ENCODE measurements at regions not wholly inside any gene's neighbourhood (a gene's known extent, or its start where the extent isn't known, plus 50 kb on each side); places are given as distances from the start of the nearest gene placed in this dataset.
"Not testable (repeated sequence)": the region's sequence is repeated elsewhere in the genome, so short reads cannot be mapped to it uniquely, and the experiment has no call there.

DNA sequence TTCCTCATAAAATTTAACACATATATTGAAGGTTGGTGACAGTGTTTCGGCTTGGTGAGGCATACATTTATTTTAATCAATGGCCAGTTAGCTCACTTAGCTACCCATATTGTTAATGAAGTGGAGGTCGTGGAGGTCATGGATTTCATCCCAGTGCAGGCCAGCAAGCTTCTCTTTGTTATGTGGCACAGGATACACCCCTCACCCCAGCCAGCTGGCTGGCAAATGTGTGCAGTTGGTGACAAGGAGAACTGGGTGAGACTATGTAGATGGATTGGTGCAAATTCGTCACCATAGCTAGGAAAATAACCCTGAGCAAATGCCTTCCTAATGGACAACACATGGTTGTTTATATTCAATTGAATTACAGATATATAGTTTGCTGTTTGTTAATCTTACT, 50.5 kb upstream of the FOXP2 start:
- DNase-seq = no peak

DNA sequence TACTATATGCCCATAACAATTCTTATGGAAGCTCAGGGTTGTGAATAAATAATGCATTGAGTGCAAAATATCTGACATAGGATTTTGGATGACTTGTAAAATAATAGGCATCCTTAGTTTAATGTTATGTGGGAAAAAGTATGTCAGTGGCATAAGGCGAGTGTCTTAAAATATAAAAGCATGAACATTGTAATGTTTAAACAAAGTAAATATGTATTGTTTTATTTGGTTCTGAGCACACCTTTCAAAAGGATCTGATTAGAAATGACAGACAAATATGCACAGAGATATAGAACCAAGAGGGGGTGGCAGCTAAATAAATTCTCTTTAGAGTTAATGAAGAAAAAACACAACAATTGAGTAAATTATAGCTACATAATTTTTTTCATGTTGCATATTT, 51.3 kb upstream of the FOXP2 start:
- no peak for DNase-seq

GRCh38 chr7:114358911-114359310, 55.7 kb upstream of the FOXP2 start:
- DNase-seq = no peak

DNA sequence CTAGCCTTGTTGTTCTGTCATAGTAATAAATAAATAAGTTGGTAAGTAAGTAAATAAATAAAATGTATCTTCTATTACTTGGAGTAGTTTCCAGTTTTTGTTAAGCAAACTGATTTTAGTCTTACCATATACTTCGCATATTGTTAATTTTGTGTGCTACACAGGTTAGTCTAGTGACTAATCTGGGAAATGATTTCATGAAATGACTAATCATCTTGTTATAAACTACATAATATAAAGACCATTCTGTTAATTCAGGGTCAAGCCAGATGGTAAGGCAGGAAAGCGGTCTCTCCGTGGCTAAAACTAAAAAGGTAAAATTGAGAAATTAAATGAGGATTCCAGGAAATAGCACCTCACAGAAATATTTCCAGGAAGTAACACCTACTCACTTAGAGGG, 58.5 kb upstream of the FOXP2 start:
- no peak for DNase-seq

DNA sequence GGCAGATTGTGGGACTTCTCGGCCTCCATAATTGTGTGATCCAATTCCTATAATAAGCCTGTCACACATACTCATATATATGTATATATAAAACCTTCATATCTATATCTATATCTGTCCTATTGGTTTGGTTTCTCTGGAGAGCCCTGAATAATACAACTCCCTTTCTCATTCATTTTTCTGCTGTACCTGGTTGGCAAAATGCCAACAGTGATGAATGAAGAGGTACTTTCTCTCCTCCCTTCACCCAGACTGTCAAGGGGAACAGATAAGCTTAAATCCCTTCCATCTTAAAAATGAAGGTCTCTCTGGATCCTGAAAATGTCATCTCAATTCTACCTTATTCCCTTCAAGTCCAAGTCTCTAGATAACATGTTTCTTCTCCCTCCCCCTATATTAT, 60.3 kb upstream of the FOXP2 start:
- no peak for DNase-seq

DNA sequence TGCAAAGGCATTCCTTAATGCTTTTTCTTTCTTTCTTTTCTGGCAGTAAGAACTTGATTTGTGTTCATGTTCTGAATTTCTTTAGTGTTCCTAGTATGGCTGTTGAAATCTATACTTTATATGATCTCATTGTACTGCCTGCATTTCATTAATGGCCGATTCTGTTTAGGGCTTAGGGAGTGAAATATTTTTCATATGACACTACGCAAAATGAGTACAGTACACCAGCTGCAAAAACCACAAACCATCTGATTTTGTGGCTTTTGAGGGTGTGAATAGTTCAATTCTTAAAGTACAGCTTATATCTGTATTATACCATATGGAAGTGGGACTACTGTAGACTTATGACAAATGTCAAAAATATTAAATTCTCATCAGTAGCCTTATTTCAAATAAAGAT, 69.1 kb upstream of the FOXP2 start:
- no peak for DNase-seq

DNA sequence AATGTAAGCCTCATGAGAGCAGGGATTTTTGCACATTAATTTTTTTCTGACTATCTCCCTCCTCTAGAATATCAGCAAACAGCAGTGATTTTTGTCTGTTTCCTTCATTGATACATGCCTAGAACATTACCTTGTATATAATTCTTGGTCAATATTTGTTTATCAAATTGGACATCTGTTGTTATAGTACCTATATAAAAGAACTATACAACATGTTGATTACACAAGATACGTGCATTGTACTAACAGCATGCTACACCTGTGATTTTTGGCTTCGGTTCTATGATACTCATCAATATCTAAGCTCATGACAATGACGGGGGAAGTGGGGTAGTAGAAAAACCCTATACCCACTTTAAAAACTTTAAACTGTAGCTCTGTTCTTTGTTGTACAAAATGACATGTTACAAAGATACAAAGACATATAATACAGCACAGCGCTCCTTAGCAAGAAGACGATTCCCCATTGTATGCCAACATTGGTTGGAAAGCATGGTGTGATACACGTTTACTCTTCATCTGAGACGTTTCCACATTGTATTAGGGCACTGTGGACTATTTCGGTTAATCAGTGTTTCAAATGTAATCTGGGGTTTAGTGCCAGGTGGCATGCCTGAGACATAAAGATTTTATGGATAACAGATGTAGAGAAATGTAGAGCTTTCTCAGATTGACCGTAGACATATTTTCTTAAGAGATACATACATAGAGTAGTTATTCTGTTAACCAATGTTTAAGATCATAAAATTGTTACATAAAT, 70.5 kb upstream of the FOXP2 start:
- DNase-seq = no peak

DNA sequence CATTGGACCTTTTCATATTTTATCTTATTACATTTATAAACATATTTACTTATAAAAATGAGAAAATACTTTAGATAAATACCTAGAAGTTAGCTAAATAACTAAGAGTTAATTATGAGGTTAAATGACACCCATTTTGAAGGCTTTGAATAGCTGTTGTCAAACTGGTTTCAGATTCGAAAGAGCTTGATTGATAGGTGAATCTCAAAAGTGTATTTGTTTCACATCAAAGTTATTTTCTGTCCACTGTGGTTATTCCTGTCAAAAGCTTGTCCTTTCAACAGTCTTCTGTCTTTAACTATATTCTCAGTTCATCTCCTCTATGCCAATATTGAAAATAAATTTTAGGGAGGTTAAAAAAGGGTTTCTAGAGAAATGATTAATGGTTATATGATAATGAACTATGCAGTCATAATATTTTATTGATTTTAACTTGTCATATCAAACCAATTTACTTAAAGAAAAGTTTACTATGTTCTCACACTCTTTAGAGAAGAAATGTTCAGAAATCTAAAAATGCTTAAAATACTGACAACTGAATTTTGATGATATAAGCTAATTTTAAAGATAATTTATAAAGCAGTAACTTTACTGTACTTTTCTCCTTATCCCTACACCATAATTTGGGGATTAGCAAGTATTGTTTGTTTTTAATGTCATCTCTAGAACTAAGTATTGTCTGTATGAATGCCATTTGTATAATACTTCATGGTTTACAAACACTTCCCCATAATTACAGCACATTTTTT, 72.0 kb upstream of the FOXP2 start:
- no peak for DNase-seq

- DNase-seq = no peak
Observed at GRCh38 chr7:114341648-114342047, 73.0 kb upstream of the FOXP2 start.

DNA sequence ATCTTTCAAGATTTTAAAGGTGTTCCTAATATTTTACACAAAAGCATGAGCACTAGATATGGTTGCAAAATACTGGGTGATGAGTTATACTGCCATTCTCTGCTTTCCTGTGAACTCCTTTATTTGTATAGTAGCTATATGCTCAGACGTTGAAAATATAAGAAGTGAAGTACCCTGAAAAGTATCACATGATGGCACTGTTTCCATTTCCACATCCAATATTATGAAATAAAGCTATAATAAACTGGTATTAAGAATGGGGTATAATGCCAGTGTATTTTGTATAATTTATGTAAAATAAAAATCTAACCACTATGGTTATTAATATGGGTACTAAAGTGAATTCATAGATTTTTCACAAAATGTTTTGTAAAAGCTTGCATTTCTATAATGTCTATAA, 79.6 kb upstream of the FOXP2 start:
- no peak for DNase-seq

GRCh38 chr7:114329458-114329857, 85.2 kb upstream of the FOXP2 start:
- DNase-seq = not testable (repeated sequence)

GRCh38 chr7:114317450-114318098, 97.0 kb upstream of the FOXP2 start:
- no peak for DNase-seq

GRCh38 chr7:114312649-114313048, 102.0 kb upstream of the FOXP2 start:
- DNase-seq = no peak

DNA sequence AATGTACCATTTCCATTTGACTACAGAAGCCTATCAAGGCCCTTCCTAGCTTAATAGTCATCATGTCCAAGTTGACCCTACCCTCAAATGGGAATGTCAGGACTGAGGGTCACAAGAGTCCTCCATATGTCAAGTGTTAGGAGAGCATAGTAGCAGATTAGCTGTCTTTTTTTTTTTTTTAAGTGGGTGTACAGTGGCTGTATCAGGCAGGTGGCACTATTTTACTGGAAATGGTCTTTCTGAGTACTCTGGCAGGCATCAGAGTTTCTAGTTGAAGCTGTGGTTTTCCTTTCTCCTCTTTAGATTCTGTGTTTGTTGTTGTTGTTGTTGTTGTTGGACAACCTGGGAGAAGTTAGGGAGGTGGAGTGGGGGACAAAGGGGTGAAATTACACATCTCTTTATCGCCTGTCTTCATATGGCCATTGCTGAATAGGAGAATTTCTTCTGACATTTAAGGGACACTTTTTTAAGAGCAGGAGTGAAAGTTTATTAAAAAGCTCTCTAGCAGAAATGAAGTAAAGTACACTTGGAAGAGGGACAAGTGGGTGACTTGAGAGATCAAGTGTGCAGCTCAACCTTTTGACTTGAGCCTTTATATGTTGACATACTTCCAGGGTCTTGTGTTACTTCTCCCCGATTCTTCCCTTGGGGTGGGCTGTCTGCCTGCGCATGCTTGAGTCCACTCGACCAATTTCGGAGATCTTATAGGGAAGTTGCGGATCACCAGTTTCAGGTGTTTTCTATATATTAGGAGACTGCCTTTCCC, 104.1 kb upstream of the FOXP2 start:
- DNase-seq = no peak

DNA sequence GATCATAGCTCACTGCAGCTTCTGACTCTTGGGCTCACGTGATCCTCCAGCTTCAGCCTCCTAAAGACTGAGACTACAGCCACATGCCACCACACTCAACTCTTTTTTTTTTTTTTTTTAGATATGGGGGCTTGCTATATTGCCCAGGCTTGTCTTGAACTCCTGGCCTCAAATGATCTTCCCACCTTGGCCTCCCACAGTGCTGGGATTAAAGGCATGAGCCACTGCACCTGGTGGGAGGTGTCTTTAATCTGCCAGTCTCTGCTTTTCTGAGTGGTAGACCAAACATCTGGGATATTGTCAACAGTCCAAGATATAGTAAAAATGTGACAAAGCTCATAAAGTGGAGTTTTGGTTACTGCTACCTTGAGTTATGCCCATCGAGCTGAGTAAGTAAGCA, 104.9 kb upstream of the FOXP2 start:
- DNase-seq = no peak

DNA sequence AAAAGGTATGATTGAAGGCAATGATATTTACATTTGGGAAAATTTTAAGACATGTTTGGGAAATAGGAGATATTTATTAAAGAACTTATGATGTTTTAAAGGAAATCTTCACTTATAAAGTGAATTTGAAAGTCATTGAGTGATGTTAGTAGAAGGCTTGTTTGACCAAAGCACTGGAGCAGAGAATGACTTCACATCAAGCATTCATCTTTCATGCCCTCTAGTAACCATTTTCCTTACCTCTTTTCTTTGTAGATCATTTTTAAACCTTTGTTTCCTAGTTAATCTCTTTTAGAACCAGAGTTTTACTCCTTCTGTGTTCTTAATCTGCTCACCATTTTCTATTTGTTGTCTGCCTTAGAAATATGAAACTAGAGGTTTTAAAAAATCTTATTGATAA, 111.3 kb upstream of the FOXP2 start:
- DNase-seq = no peak

- no peak for DNase-seq
Observed at GRCh38 chr7:114302858-114303257, 111.8 kb upstream of the FOXP2 start.

GRCh38 chr7:114298011-114298410, 116.6 kb upstream of the FOXP2 start:
- no peak for DNase-seq

DNA sequence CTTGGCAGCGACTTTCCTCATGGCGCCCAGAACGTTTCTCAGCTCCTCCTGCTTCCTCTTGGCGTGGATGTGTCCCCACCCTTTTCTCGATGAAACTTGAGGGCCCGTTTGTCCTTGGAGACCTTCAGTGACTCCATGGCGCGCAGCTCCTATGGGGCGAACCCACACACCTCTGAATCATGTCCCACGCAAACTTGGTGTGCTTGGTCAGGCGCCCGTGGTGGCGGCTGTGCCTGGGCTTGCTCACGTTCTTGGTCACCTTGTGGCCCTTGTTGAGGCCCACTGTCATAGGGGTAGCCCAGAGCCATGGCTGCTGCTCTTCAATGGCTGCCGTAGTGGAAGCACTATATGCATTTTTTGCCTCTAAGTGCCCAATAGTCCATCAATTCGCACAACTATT, 117.5 kb upstream of the FOXP2 start:
- no peak for DNase-seq

DNA sequence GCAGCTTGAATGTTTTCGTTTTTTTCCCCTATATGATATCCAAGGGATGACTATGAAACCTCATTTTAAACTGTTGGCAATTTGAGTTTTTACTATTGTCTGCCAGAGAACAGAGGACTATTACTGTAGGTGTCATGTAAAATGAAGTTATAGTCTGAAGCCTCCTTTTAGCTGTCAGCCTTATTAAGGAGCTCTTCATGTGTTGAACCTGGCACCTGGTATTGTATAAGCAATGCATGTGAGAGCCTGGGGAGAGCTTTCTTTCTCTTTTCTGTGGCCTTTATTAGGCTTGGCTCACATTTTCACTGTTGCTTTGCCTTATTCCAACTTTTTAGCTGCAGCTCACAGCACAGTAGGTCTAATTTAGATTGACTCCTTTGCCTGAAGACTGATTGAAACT, 119.1 kb upstream of the FOXP2 start:
- DNase-seq = no peak

DNA sequence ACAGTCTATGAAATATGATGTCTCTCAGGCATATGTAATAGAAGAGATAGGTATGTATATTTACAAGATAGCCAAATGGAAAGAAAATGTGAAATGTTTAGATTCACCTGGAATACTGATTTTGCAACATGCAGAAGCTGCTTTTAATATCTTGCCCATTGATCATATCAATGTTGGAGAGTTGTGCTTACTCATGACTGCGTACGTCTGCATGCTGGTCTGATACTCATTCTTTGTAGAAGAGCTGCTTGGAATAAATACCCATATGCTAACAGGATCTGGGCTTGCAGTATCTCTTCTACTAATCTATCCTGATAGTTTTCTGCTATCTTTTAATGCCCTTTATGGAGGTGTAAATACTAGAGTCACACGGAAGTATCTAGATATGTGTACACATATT, 120.6 kb upstream of the FOXP2 start:
- DNase-seq = no peak

DNA sequence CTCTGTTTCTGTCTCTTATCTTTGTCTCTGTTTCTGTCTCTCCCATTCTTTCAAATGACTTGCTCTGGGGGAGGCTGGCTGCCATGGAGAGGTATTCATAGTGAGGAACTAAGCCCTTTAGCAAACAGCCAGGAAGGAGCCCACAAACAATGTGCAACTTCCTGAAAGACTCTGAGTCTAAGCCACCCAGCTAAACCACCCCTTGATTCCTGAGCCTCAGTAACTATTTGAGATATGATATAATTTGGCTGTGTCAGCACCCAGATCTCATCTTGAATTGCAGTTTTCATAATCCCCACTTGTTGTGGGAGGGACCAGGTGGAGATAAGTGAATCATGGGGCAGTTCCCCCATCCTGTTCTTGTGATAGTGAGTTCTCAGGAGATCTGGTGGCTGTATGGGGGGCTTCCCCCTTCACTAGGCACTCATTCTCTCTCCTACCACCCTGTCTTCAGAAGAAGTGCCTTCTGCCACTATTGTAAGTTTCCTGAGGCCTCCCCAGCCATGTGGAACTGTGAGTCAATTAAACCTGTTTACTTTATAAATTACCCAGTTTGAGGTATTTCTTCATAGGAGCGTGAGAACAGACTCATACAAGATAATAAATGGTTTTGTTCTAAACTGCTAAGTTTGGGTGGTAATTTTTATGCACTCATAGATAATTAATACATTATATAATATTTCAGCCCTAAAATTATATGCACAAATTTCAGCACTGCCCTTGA, 121.2 kb upstream of the FOXP2 start:
- DNase-seq = no peak

GRCh38 chr7:114279901-114280300, 134.7 kb upstream of the FOXP2 start:
- no peak for DNase-seq

All from CD4-positive, alpha-beta T cell treated with Interleukin-1 beta for 1 hour (primary cell).